ENCODE measurements at regions not wholly inside any gene's neighbourhood (a gene's known extent, or its start where the extent isn't known, plus 50 kb on each side); places are given as distances from the start of the nearest gene placed in this dataset.
"Not testable (repeated sequence)": the region's sequence is repeated elsewhere in the genome, so short reads cannot be mapped to it uniquely, and the experiment has no call there.

DNA sequence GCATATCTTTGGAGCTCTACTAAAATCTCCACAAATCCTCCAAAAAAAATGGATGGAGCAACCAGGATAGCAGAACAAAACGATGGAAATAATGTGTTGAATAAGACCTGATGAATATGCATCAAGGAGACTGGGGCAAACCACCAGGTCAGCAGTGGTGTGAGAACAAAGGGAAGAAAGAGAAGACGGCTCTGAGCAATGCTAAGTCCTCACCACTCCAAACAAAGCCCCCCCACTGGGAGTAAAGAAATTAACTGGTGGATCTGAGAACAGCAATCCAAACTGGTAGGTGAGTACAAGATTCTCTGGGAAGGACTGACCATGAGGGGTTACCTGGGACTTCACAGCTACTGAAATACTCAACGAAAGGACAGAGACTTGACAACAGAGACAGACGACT is 977.3 kb downstream of the TBL1XR1 start:
- no peaks in the 10 kb centered on the region for H3K4me1 ChIP-seq (ENCODE audit: insufficient read depth, low read length, poor library complexity, severe bottlenecking)
- no peaks in the 10 kb centered on the region for H3K9me3 ChIP-seq (ENCODE audit: low read depth, low read length, poor library complexity, severe bottlenecking)
- POLR2A ChIA-PET (ENCODE audit: low non-redundant PET) = no interaction called here
- no peak overlapping the region for H3K27ac ChIP-seq (ENCODE audit: low read depth, low read length, poor library complexity, severe bottlenecking)
- no peaks in the 10 kb centered on the region for H3K27me3 ChIP-seq (replicated peaks; ENCODE audit: insufficient read depth, low read depth, low read length, poor library complexity)
- H3K4me3 ChIP-seq (ENCODE audit: low read depth, low read length, poor library complexity, severe bottlenecking) = no peak overlapping the region
- no peak for DNase-seq (ENCODE audit: low spot score)
- no peaks in the 10 kb centered on the region for H3K36me3 ChIP-seq (ENCODE audit: insufficient read depth, low read length, poor library complexity, severe bottlenecking)
- BruUV-seq (replicated peaks) = no TSS peak
- TF ChIP-seq EZH2 (IDR thresholded peaks at IDR 0.05; ENCODE audit: borderline replicate concordance, low read depth, low read length, poor library complexity, severe bottlenecking) = no peak
- TF ChIP-seq, protein P1, sequence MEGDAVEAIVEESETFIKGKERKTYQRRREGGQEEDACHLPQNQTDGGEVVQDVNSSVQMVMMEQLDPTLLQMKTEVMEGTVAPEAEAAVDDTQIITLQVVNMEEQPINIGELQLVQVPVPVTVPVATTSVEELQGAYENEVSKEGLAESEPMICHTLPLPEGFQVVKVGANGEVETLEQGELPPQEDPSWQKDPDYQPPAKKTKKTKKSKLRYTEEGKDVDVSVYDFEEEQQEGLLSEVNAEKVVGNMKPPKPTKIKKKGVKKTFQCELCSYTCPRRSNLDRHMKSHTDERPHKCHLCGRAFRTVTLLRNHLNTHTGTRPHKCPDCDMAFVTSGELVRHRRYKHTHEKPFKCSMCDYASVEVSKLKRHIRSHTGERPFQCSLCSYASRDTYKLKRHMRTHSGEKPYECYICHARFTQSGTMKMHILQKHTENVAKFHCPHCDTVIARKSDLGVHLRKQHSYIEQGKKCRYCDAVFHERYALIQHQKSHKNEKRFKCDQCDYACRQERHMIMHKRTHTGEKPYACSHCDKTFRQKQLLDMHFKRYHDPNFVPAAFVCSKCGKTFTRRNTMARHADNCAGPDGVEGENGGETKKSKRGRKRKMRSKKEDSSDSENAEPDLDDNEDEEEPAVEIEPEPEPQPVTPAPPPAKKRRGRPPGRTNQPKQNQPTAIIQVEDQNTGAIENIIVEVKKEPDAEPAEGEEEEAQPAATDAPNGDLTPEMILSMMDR (conservative IDR thresholded peaks at IDR 0.05; ENCODE audit: low read depth, low read length) = no peak
- CTCF ChIA-PET = no interaction called here
- intact Hi-C loops (cut with micrococcal nuclease; ENCODE audit: unreplicated experiment) = no loop called here

DNA sequence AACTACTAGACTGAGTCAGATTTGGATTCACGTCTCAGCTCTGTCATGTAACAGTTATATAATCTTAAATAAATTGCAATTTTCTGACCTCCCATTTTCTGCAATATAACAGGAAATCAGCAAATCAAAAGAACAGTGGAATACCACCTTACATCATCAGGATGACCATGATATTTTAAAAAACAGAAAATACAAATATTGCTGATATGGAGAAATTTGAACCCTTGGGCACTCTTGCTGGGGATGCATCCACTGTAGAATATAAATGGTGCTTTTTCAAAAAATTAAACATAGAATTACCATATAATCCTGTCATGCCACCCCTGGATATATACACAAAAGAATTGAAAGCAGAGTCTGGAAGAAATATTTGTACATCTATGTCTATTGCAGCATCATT is 982.5 kb downstream of the TBL1XR1 start:
- TF ChIP-seq, protein P1 (conservative IDR thresholded peaks at IDR 0.05; ENCODE audit: low read depth, low read length) = no peak
- TF ChIP-seq EZH2 (IDR thresholded peaks at IDR 0.05; ENCODE audit: borderline replicate concordance, low read depth, low read length, poor library complexity, severe bottlenecking) = no peak
- no peak for DNase-seq (ENCODE audit: low spot score)
- ChIA-PET POLR2A (ENCODE audit: low non-redundant PET) (no interaction called here), CTCF (no interaction called here)
- Histone ChIP-seq H3K9me3 (ENCODE audit: low read depth, low read length, poor library complexity, severe bottlenecking) (no peaks in the 10 kb centered on the region), H3K27ac (ENCODE audit: low read depth, low read length, poor library complexity, severe bottlenecking) (no peak overlapping the region), H3K4me3 (ENCODE audit: low read depth, low read length, poor library complexity, severe bottlenecking) (no peak overlapping the region), H3K4me1 (ENCODE audit: insufficient read depth, low read length, poor library complexity, severe bottlenecking) (no peaks in the 10 kb centered on the region), H3K36me3 (ENCODE audit: insufficient read depth, low read length, poor library complexity, severe bottlenecking) (no peaks in the 10 kb centered on the region), H3K27me3 (replicated peaks; ENCODE audit: insufficient read depth, low read depth, low read length, poor library complexity) (no peaks in the 10 kb centered on the region)
- BruUV-seq (replicated peaks) = no TSS peak
- intact Hi-C loops (cut with micrococcal nuclease; ENCODE audit: unreplicated experiment) = no loop called here

DNA sequence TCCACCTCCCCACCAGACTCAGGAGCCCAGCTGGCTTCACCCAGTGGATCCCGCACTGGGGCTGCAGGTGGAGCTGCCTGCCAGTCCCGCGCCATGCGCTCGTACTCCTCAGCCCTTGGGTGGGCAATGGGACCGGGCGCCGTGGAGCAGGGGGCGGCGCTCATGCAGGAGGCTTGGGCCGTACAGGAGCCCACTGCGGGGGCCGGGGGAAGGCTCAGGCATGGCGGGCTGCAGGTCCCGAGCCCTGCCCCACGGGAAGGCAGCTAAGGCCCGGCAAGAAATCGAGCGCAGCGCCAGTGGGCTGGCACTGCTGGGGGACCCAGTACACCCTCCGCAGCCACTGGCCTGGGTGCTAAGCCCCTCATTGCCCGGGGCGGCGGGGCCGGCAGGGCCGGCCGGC is 984.0 kb downstream of the TBL1XR1 start:
- H3K4me3 ChIP-seq (ENCODE audit: low read depth, low read length, poor library complexity, severe bottlenecking); CTCF ChIA-PET; H3K27ac ChIP-seq (ENCODE audit: low read depth, low read length, poor library complexity, severe bottlenecking); H3K9me3 ChIP-seq (ENCODE audit: low read depth, low read length, poor library complexity, severe bottlenecking); H3K36me3 ChIP-seq (ENCODE audit: insufficient read depth, low read length, poor library complexity, severe bottlenecking); POLR2A ChIA-PET (ENCODE audit: low non-redundant PET); BruUV-seq (replicated peaks); DNase-seq (ENCODE audit: low spot score); H3K27me3 ChIP-seq (replicated peaks; ENCODE audit: insufficient read depth, low read depth, low read length, poor library complexity); intact Hi-C loops (cut with micrococcal nuclease; ENCODE audit: unreplicated experiment); H3K4me1 ChIP-seq (ENCODE audit: insufficient read depth, low read length, poor library complexity, severe bottlenecking): not testable (repeated sequence)

DNA sequence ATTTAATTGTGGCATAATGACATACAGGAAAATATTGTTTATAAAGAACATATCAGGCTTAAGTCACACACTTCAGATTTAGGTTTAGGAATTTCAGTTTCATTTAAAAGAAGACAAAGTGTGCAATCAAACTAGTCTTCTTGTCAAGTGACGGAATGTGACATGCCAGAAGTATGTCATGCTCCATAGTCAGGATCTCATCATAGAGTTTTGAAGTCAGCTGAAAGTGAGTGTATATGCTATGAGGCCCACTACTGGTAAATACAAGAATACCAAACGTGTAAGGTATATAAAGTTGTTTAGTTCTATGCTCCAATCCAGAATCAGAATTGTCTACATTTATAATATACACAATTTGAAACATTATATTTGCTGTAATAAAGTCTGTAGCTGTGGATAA is 988.4 kb downstream of the TBL1XR1 start:
- TF ChIP-seq, protein P1 (conservative IDR thresholded peaks at IDR 0.05; ENCODE audit: low read depth, low read length) = 0 out of 2 replicates have a peak, but pooled peaks have one; percentile 13
- TF ChIP-seq EZH2 (IDR thresholded peaks at IDR 0.05; ENCODE audit: borderline replicate concordance, low read depth, low read length, poor library complexity, severe bottlenecking) = no peak
- H3K27ac ChIP-seq (ENCODE audit: low read depth, low read length, poor library complexity, severe bottlenecking) = no peak overlapping the region
- H3K36me3 ChIP-seq (ENCODE audit: insufficient read depth, low read length, poor library complexity, severe bottlenecking) = no peaks in the 10 kb centered on the region
- CTCF ChIA-PET = no interaction called here
- no peaks in the 10 kb centered on the region for H3K27me3 ChIP-seq (replicated peaks; ENCODE audit: insufficient read depth, low read depth, low read length, poor library complexity)
- DNase-seq (ENCODE audit: low spot score) = no peak
- no TSS peak for BruUV-seq (replicated peaks)
- no peaks in the 10 kb centered on the region for H3K4me1 ChIP-seq (ENCODE audit: insufficient read depth, low read length, poor library complexity, severe bottlenecking)
- intact Hi-C loops (cut with micrococcal nuclease; ENCODE audit: unreplicated experiment) = no loop called here
- H3K4me3 ChIP-seq (ENCODE audit: low read depth, low read length, poor library complexity, severe bottlenecking) = no peak overlapping the region
- POLR2A ChIA-PET (ENCODE audit: low non-redundant PET) = no interaction called here
- no peaks in the 10 kb centered on the region for H3K9me3 ChIP-seq (ENCODE audit: low read depth, low read length, poor library complexity, severe bottlenecking)
